ENCODE measurements at regions not wholly inside any gene's neighbourhood (a gene's known extent, or its start where the extent isn't known, plus 50 kb on each side); places are given as distances from the start of the nearest gene placed in this dataset.

DNA sequence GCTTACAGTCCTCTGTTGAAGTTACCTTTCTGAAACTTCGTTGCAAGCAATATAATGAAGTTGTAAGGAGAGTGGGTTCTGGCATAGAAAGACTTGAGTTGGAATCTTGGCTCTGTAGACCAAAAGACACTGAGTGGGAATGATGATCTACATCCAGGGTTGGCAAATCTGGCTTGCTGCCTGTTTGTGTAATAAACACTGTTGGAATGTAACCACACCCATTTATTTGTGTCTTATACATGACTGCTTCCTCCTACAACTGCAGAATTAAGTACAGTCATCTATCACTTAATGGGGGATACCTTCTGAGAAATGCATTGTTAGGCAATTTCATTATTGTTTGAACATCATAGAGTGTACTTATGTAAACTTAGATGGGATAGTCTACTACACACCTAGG is 178.4 kb upstream of the SUCLG2 start:
- TF ChIP-seq, protein P1, sequence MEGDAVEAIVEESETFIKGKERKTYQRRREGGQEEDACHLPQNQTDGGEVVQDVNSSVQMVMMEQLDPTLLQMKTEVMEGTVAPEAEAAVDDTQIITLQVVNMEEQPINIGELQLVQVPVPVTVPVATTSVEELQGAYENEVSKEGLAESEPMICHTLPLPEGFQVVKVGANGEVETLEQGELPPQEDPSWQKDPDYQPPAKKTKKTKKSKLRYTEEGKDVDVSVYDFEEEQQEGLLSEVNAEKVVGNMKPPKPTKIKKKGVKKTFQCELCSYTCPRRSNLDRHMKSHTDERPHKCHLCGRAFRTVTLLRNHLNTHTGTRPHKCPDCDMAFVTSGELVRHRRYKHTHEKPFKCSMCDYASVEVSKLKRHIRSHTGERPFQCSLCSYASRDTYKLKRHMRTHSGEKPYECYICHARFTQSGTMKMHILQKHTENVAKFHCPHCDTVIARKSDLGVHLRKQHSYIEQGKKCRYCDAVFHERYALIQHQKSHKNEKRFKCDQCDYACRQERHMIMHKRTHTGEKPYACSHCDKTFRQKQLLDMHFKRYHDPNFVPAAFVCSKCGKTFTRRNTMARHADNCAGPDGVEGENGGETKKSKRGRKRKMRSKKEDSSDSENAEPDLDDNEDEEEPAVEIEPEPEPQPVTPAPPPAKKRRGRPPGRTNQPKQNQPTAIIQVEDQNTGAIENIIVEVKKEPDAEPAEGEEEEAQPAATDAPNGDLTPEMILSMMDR (conservative IDR thresholded peaks at IDR 0.05; ENCODE audit: low read depth, low read length) = no peak
- TF ChIP-seq EZH2 (IDR thresholded peaks at IDR 0.05; ENCODE audit: borderline replicate concordance, low read depth, low read length, poor library complexity, severe bottlenecking) = no peak
